ENCODE measurements at regions not wholly inside any gene's neighbourhood (a gene's known extent, or its start where the extent isn't known, plus 50 kb on each side); places are given as distances from the start of the nearest gene placed in this dataset.

- WGBS (ENCODE audit: insufficient coverage) = 68% methylated on average over 8 of the region's 12 CpGs
- H3K4me1 ChIP-seq (ENCODE audit: control insufficient read depth in 1 of 2, extremely low read depth in 1 of 2, insufficient read depth in 2 of 2, low read length in 2 of 2) = no peaks in the 10 kb centered on the region
- H3K4me3 ChIP-seq (ENCODE audit: control insufficient read depth in 1 of 2, extremely low read depth in 1 of 2, low read length in 1 of 2) = no peak overlapping the region
- Mint-ChIP-seq H3K9me3 (peaks cover 5 to 7% (median 7%) of the 10 kb centered on the region in 3 donors), H3K27me3 (peaks cover 14 to 17% of the 10 kb centered on the region in 2 donors), H3K36me3 (peaks cover 3% of the 10 kb centered on the region), H3K4me1 (no peaks in the 10 kb centered on the region), H3K4me3 (no peak overlapping the region), H3K27ac (no peak overlapping the region)
- ChIA-PET CTCF (no interaction called here), POLR2A (no interaction called here)
- ATAC-seq (replicated peaks in 1 of 4) (no peak), DNase-seq (no peak)
- no peaks in the 10 kb centered on the region for H3K9me3 ChIP-seq
- no peak overlapping the region for H3K27ac ChIP-seq (ENCODE audit: low read length)
- H3K27me3 ChIP-seq (replicated peaks in 1 of 2; ENCODE audit: control insufficient read depth in 2 of 2, extremely low read depth in 1 of 2, insufficient read depth in 2 of 2, low read length in 1 of 2) = peaks cover 0 to 35% of the 10 kb centered on the region in 2 experiments
- H3K36me3 ChIP-seq (ENCODE audit: control insufficient read depth in 2 of 2, extremely low read depth in 1 of 2, insufficient read depth in 1 of 2, low read length in 1 of 2) = no peaks in the 10 kb centered on the region
Observed at GRCh38 chr22:49331223-49331815, 496.4 kb downstream of the BRD1 start.

GRCh38 chr22:49330421-49331222 is 497.1 kb downstream of the BRD1 start:
- H3K36me3 Mint-ChIP-seq = peaks cover 3% of the 10 kb centered on the region
- no peak for ATAC-seq (replicated peaks in 1 of 4)

GRCh38 chr22:49329636-49330035 is 498.0 kb downstream of the BRD1 start:
- H3K36me3 Mint-ChIP-seq = peaks cover 3% of the 10 kb centered on the region
- WGBS (ENCODE audit: insufficient coverage) = 66% methylated on average over 5 of the region's 5 CpGs
- no peak overlapping the region for H3K4me3 Mint-ChIP-seq
- Histone ChIP-seq H3K27ac (ENCODE audit: low read length) (no peak overlapping the region), H3K4me3 (ENCODE audit: control insufficient read depth in 1 of 2, extremely low read depth in 1 of 2, low read length in 1 of 2) (no peak overlapping the region), H3K4me1 (ENCODE audit: control insufficient read depth in 1 of 2, extremely low read depth in 1 of 2, insufficient read depth in 2 of 2, low read length in 2 of 2) (peaks cover 0 to 12% of the 10 kb centered on the region in 2 experiments), H3K27me3 (replicated peaks in 1 of 2; ENCODE audit: control insufficient read depth in 2 of 2, extremely low read depth in 1 of 2, insufficient read depth in 2 of 2, low read length in 1 of 2) (peaks cover 0 to 43% of the 10 kb centered on the region in 2 experiments), H3K36me3 (ENCODE audit: control insufficient read depth in 2 of 2, extremely low read depth in 1 of 2, insufficient read depth in 1 of 2, low read length in 1 of 2) (no peaks in the 10 kb centered on the region), H3K9me3 (no peaks in the 10 kb centered on the region)
- ChIA-PET POLR2A (no interaction called here), CTCF (no interaction called here)
- H3K27me3 Mint-ChIP-seq = peaks cover 14 to 20% of the 10 kb centered on the region in 2 donors
- ATAC-seq (replicated peaks in 1 of 4) (no peak), DNase-seq (no peak)
- H3K27ac Mint-ChIP-seq = no peak overlapping the region
- peaks cover 5 to 7% (median 7%) of the 10 kb centered on the region in 3 donors for H3K9me3 Mint-ChIP-seq
- no peaks in the 10 kb centered on the region for H3K4me1 Mint-ChIP-seq

More at GRCh38 chr22:49330421-49331222, 497.1 kb downstream of the BRD1 start:
- WGBS (ENCODE audit: insufficient coverage) = 80% methylated on average over 20 of the region's 21 CpGs
- Histone ChIP-seq H3K36me3 (ENCODE audit: control insufficient read depth in 2 of 2, extremely low read depth in 1 of 2, insufficient read depth in 1 of 2, low read length in 1 of 2) (no peaks in the 10 kb centered on the region), H3K4me3 (ENCODE audit: control insufficient read depth in 1 of 2, extremely low read depth in 1 of 2, low read length in 1 of 2) (no peak overlapping the region), H3K27ac (ENCODE audit: low read length) (no peak overlapping the region), H3K9me3 (no peaks in the 10 kb centered on the region), H3K4me1 (ENCODE audit: control insufficient read depth in 1 of 2, extremely low read depth in 1 of 2, insufficient read depth in 2 of 2, low read length in 2 of 2) (peaks cover 0 to 3% of the 10 kb centered on the region in 2 experiments), H3K27me3 (replicated peaks in 1 of 2; ENCODE audit: control insufficient read depth in 2 of 2, extremely low read depth in 1 of 2, insufficient read depth in 2 of 2, low read length in 1 of 2) (peaks cover 0 to 40% of the 10 kb centered on the region in 2 experiments)
- ChIA-PET POLR2A (no interaction called here), CTCF (no interaction called here)
- DNase-seq = no peak
- Mint-ChIP-seq H3K27me3 (peaks cover 14 to 20% of the 10 kb centered on the region in 2 donors), H3K9me3 (peaks cover 5 to 7% (median 7%) of the 10 kb centered on the region in 3 donors), H3K4me1 (no peaks in the 10 kb centered on the region), H3K4me3 (no peak overlapping the region), H3K27ac (no peak overlapping the region)

- H3K9me3 ChIP-seq = no peaks in the 10 kb centered on the region
- no peaks in the 10 kb centered on the region for H3K36me3 ChIP-seq (ENCODE audit: control insufficient read depth in 2 of 2, extremely low read depth in 1 of 2, insufficient read depth in 1 of 2, low read length in 1 of 2)
- ChIA-PET POLR2A (no interaction called here), CTCF (no interaction called here)
- Mint-ChIP-seq H3K9me3 (peaks cover 5 to 7% (median 7%) of the 10 kb centered on the region in 3 donors), H3K27ac (no peak overlapping the region), H3K36me3 (peaks cover 3% of the 10 kb centered on the region), H3K4me3 (no peak overlapping the region), H3K27me3 (peaks cover 14 to 20% of the 10 kb centered on the region in 2 donors), H3K4me1 (no peaks in the 10 kb centered on the region)
- 70% methylated on average over 4 of the region's 8 CpGs for WGBS (ENCODE audit: insufficient coverage)
- DNase-seq (no peak), ATAC-seq (replicated peaks in 1 of 4) (no peak)
- H3K27ac ChIP-seq (ENCODE audit: low read length) = no peak overlapping the region
- H3K27me3 ChIP-seq (replicated peaks in 1 of 2; ENCODE audit: control insufficient read depth in 2 of 2, extremely low read depth in 1 of 2, insufficient read depth in 2 of 2, low read length in 1 of 2) = peaks cover 0 to 51% of the 10 kb centered on the region in 2 experiments
- H3K4me3 ChIP-seq (ENCODE audit: control insufficient read depth in 1 of 2, extremely low read depth in 1 of 2, low read length in 1 of 2) = no peak overlapping the region
- peaks cover 0 to 20% of the 10 kb centered on the region in 2 experiments for H3K4me1 ChIP-seq (ENCODE audit: control insufficient read depth in 1 of 2, extremely low read depth in 1 of 2, insufficient read depth in 2 of 2, low read length in 2 of 2)
Observed at GRCh38 chr22:49328630-49329405, 498.9 kb downstream of the BRD1 start.

GRCh38 chr22:49328118-49328475 is 499.6 kb downstream of the BRD1 start:
- Histone ChIP-seq H3K4me3 (ENCODE audit: control insufficient read depth in 1 of 2, extremely low read depth in 1 of 2, low read length in 1 of 2) (no peak overlapping the region), H3K27me3 (replicated peaks in 1 of 2; ENCODE audit: control insufficient read depth in 2 of 2, extremely low read depth in 1 of 2, insufficient read depth in 2 of 2, low read length in 1 of 2) (peaks cover 0 to 52% of the 10 kb centered on the region in 2 experiments), H3K4me1 (ENCODE audit: control insufficient read depth in 1 of 2, extremely low read depth in 1 of 2, insufficient read depth in 2 of 2, low read length in 2 of 2) (peaks cover 0 to 22% of the 10 kb centered on the region in 2 experiments), H3K36me3 (ENCODE audit: control insufficient read depth in 2 of 2, extremely low read depth in 1 of 2, insufficient read depth in 1 of 2, low read length in 1 of 2) (no peaks in the 10 kb centered on the region), H3K27ac (ENCODE audit: low read length) (no peak overlapping the region), H3K9me3 (no peaks in the 10 kb centered on the region)
- Mint-ChIP-seq H3K27ac (no peak overlapping the region), H3K4me3 (no peak overlapping the region), H3K36me3 (peaks cover 3% of the 10 kb centered on the region), H3K9me3 (peaks cover 5 to 7% (median 7%) of the 10 kb centered on the region in 3 donors), H3K4me1 (no peaks in the 10 kb centered on the region), H3K27me3 (peaks cover 20 to 24% of the 10 kb centered on the region in 2 donors)
- WGBS (ENCODE audit: insufficient coverage) = 81% methylated on average over 6 of the region's 6 CpGs
- CTCF ChIA-PET = no interaction called here
- ATAC-seq (replicated peaks in 1 of 4) (no peak), DNase-seq (no peak)
- POLR2A ChIA-PET = no interaction called here

GRCh38 chr22:49327411-49328117 is 500.1 kb downstream of the BRD1 start:
- Histone ChIP-seq H3K36me3 (ENCODE audit: control insufficient read depth in 2 of 2, extremely low read depth in 1 of 2, insufficient read depth in 1 of 2, low read length in 1 of 2) (no peaks in the 10 kb centered on the region), H3K4me1 (ENCODE audit: control insufficient read depth in 1 of 2, extremely low read depth in 1 of 2, insufficient read depth in 2 of 2, low read length in 2 of 2) (peaks cover 0 to 22% of the 10 kb centered on the region in 2 experiments), H3K4me3 (ENCODE audit: control insufficient read depth in 1 of 2, extremely low read depth in 1 of 2, low read length in 1 of 2) (no peak overlapping the region), H3K9me3 (no peaks in the 10 kb centered on the region), H3K27me3 (replicated peaks in 1 of 2; ENCODE audit: control insufficient read depth in 2 of 2, extremely low read depth in 1 of 2, insufficient read depth in 2 of 2, low read length in 1 of 2) (peaks cover 0 to 56% of the 10 kb centered on the region in 2 experiments), H3K27ac (ENCODE audit: low read length) (no peak overlapping the region)
- ChIA-PET POLR2A (no interaction called here), CTCF (no interaction called here)
- peaks cover 5 to 7% (median 7%) of the 10 kb centered on the region in 3 donors for H3K9me3 Mint-ChIP-seq
- H3K4me3 Mint-ChIP-seq = no peak overlapping the region
- no peak for ATAC-seq (replicated peaks in 1 of 4)
- no peaks in the 10 kb centered on the region for H3K4me1 Mint-ChIP-seq
- no peak for DNase-seq
- H3K27me3 Mint-ChIP-seq = peaks cover 23 to 24% of the 10 kb centered on the region in 2 donors
- peaks cover 3% of the 10 kb centered on the region for H3K36me3 Mint-ChIP-seq
- no peak overlapping the region for H3K27ac Mint-ChIP-seq
- WGBS (ENCODE audit: insufficient coverage) = 92% methylated on average over 3 of the region's 9 CpGs

Data from T-cell (primary cell).